ENCODE measurements at regions not wholly inside any gene's neighbourhood (a gene's known extent, or its start where the extent isn't known, plus 50 kb on each side); places are given as distances from the start of the nearest gene placed in this dataset.

GRCh38 chr1:221851336-221851735 is 109.4 kb upstream of the DUSP10 start:
- no peak for TF ChIP-seq CTCF (conservative IDR thresholded peaks at IDR 0.05; ENCODE audit: low read depth, low read length)
- H3K4me3 ChIP-seq (ENCODE audit: low read depth, low read length), result no peak overlapping the region
- DNase-seq (ENCODE audit: low read depth), result peak; percentile 14

GRCh38 chr1:221850470-221851187 is 108.7 kb upstream of the DUSP10 start:
- no peak for TF ChIP-seq CTCF (conservative IDR thresholded peaks at IDR 0.05; ENCODE audit: low read depth, low read length)
- no peak for DNase-seq (ENCODE audit: low read depth)
- no peak overlapping the region for H3K4me3 ChIP-seq (ENCODE audit: low read depth, low read length)

GRCh38 chr1:221849897-221850296 is 108.0 kb upstream of the DUSP10 start:
- TF ChIP-seq CTCF (conservative IDR thresholded peaks at IDR 0.05; ENCODE audit: low read depth, low read length), result no peak
- DNase-seq (ENCODE audit: low read depth), result no peak

GRCh38 chr1:221849110-221849509 is 107.2 kb upstream of the DUSP10 start:
- DNase-seq (ENCODE audit: low read depth), result no peak
- no peak overlapping the region for H3K4me3 ChIP-seq (ENCODE audit: low read depth, low read length)
- TF ChIP-seq CTCF (conservative IDR thresholded peaks at IDR 0.05; ENCODE audit: low read depth, low read length), result no peak

More at GRCh38 chr1:221849897-221850296, 108.0 kb upstream of the DUSP10 start:
- no peak overlapping the region for H3K4me3 ChIP-seq (ENCODE audit: low read depth, low read length)

- DNase-seq (ENCODE audit: low read depth), result no peak
- no peak for TF ChIP-seq CTCF (conservative IDR thresholded peaks at IDR 0.05; ENCODE audit: low read depth, low read length)
- no peak overlapping the region for H3K4me3 ChIP-seq (ENCODE audit: low read depth, low read length)
Measured at GRCh38 chr1:221847676-221848075, 105.8 kb upstream of the DUSP10 start.

GRCh38 chr1:221845650-221846371 is 103.9 kb upstream of the DUSP10 start:
- peak; percentile 85 for DNase-seq (ENCODE audit: low read depth)
- no peak overlapping the region for H3K4me3 ChIP-seq (ENCODE audit: low read depth, low read length)
- no peak for TF ChIP-seq CTCF (conservative IDR thresholded peaks at IDR 0.05; ENCODE audit: low read depth, low read length)

- no peak for DNase-seq (ENCODE audit: low read depth)
- no peak for TF ChIP-seq CTCF (conservative IDR thresholded peaks at IDR 0.05; ENCODE audit: low read depth, low read length)
- H3K4me3 ChIP-seq (ENCODE audit: low read depth, low read length), result no peak overlapping the region
Measured at GRCh38 chr1:221841983-221842335, 100.1 kb upstream of the DUSP10 start.
